Tibial artery (tissue), 4 donors: ENCODE measurements at regions not wholly inside any gene's neighbourhood (a gene's known extent, or its start where the extent isn't known, plus 50 kb on each side); places are given as distances from the start of the nearest gene placed in this dataset.
"Not testable (repeated sequence)": the region's sequence is repeated elsewhere in the genome, so short reads cannot be mapped to it uniquely, and the experiment has no call there.

Experiments used
- DNase-seq, 2 donors: peaks; one replicate each; pipeline ENCODE4 v3.0.0-alpha.2; 2019
- H3K27ac ChIP-seq, 2 donors: fragments of 200-600 bp; sonication (generic) in 1 of 2; 1 replicate in 1 of 2; 2 replicates in 1 of 2; pipeline ENCODE4 v1.5.1; 2018 to 2019; ENCODE audit warnings: mild to moderate bottlenecking in 1 of 2
- H3K27me3 ChIP-seq, 2 donors: fragments of 200-600 bp; sonication (generic) in 1 of 2; one replicate each; pipeline versions ENCODE4 v1.5.1 to v1.6.0; 2016 to 2019
- H3K36me3 ChIP-seq, 3 donors: fragments of 200-600 bp; sonication (generic) in 2 of 3; one replicate each; pipeline ENCODE4 v1.5.1; 2016 to 2019; ENCODE audit warnings: mild to moderate bottlenecking in 2 of 3
- H3K4me1 ChIP-seq, 4 donors: fragments of 200-600 bp; sonication (generic) in 2 of 4; 1 replicate in 3 of 4; 2 replicates in 1 of 4; pipeline ENCODE4 v1.5.1; 2016 to 2019
- H3K4me3 ChIP-seq, 2 donors: fragments of 200-600 bp; sonication (generic) in 1 of 2; 1 replicate in 1 of 2; 2 replicates in 1 of 2; pipeline ENCODE4 v1.5.1; 2018 to 2019; ENCODE audit warnings: mild to moderate bottlenecking in 2 of 2
- H3K9me3 ChIP-seq, 3 donors: fragments of 200-600 bp; sonication (generic) in 1 of 3; one replicate each; pipeline ENCODE4 v1.5.1; 2016 to 2019
- intact Hi-C: fragments of 100-400 bp; cut with DNase I; formaldehyde crosslinking; loops from one replicate; pipeline ENCODE4 v1.15.0; 2023; ENCODE audit warnings: low total_unique reads
- TF ChIP-seq, protein P1 (sequence below), 2 experiments: fragments of 200-600 bp in 1 of 2; fragments of 450-650 bp in 1 of 2; IDR thresholded peaks; one replicate each; pipeline ENCODE4 v1.5.1; 2017 to 2019; ENCODE audit warnings: antibody characterized with exemption in 2 of 2, mild to moderate bottlenecking in 1 of 2, moderate library complexity in 1 of 2

DNA sequence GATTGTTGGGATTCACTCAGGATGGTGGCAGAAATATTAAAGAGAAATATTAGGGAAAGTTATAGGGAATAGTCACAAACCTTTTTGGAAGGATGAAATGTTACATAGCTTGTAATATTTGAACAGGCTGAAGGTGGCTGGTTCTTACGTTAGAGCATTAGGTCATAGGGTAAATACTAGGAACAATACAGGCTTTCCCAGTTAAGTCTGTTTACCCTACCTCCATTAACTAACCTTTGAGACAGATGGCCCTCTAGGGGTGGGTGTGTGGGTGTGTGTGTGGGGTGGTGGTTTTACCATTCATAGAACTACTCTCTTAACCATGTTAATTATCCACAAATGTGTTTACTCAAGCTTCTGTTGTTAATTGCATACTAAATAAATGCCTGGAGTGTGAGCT lies 94.3 kb upstream of the STK32A start:
- Histone ChIP-seq H3K27me3 (no peaks in the 10 kb centered on the region), H3K36me3 (no peaks in the 10 kb centered on the region), H3K27ac (no peak overlapping the region), H3K4me3 (no peak overlapping the region), H3K9me3 (peaks cover 0 to 31% (median 26%) of the 10 kb centered on the region in 3 donors), H3K4me1 (no peaks in the 10 kb centered on the region)
- TF ChIP-seq, protein P1, sequence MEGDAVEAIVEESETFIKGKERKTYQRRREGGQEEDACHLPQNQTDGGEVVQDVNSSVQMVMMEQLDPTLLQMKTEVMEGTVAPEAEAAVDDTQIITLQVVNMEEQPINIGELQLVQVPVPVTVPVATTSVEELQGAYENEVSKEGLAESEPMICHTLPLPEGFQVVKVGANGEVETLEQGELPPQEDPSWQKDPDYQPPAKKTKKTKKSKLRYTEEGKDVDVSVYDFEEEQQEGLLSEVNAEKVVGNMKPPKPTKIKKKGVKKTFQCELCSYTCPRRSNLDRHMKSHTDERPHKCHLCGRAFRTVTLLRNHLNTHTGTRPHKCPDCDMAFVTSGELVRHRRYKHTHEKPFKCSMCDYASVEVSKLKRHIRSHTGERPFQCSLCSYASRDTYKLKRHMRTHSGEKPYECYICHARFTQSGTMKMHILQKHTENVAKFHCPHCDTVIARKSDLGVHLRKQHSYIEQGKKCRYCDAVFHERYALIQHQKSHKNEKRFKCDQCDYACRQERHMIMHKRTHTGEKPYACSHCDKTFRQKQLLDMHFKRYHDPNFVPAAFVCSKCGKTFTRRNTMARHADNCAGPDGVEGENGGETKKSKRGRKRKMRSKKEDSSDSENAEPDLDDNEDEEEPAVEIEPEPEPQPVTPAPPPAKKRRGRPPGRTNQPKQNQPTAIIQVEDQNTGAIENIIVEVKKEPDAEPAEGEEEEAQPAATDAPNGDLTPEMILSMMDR (IDR thresholded peaks at IDR 0.05), result no peak
- intact Hi-C loops, result loop anchor here (5.0 kb wide), 1 partner anchor 857 kb away; no protein-coding TSS in a partner anchor
- DNase-seq, result no peak

DNA sequence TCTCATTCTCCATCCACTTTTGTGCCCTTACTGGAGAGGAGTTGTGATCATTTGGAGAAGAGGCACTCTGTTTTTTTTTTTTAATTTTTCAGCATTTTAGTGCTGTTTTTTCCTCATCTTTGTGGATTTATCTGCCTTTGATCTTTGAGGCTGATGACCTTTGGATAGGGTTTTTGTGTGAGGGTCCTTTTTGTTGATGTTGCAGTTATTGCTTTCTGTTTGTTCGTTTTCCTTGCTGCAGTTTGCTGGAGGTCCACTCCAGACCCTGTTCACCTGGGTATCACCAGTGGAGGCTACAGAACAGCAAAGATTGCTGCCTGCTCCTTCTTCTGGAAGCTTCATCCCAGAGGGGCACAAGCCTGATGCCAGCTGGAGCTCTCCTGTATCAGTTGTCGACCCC lies 93.2 kb upstream of the STK32A start:
- peaks cover 0 to 26% (median 21%) of the 10 kb centered on the region in 3 donors for H3K9me3 ChIP-seq
- not testable (repeated sequence) for DNase-seq, H3K36me3 ChIP-seq, H3K27ac ChIP-seq, H3K27me3 ChIP-seq, H3K4me3 ChIP-seq, H3K4me1 ChIP-seq
- intact Hi-C loops, result loop anchor here (5.0 kb wide), 1 partner anchor 856 kb away; no protein-coding TSS in a partner anchor

DNA sequence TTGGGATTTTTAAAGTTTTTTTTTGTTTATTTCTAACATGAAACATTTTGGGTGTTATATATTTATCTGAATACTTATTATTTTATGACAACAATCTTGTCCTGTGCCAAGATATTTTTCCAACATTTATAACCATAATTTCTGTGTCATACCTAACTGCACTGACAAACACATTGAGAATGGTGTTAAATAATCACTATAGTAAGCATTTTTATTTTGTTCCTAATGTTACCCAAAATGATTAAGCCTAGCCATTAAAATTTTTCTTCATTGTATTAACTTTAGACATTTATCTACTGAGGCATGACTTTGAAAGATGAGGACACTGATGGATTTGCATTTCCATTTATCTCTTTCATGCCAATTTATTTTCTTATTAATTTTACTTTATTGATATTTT lies 91.6 kb upstream of the STK32A start:
- intact Hi-C loops, result loop anchor here (5.0 kb wide), 1 partner anchor 854 kb away; no protein-coding TSS in a partner anchor

DNA sequence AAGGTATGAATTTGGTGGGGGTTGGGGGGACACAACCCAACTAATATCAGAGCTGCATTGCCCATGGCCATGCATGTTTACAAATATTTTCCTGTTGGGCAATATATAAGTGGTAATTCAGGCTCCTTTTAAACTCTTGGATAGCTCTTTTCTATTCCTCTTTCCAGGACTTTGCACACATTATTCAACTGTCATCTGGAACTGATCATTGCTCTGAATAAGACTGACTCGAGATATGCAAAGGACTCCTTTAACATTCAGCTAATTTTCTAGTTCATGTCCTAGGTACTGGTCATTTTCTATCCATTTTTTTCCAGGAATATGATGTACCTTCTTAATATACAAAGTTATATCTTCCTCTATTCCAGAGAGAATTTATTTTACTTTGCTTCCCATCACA lies 89.5 kb upstream of the STK32A start:
- H3K4me1 ChIP-seq, result no peaks in the 10 kb centered on the region
- DNase-seq, result no peak
- TF ChIP-seq, protein P1 (IDR thresholded peaks at IDR 0.05), result no peak
- H3K36me3 ChIP-seq, result no peaks in the 10 kb centered on the region
- H3K27ac ChIP-seq, result no peak overlapping the region
- H3K9me3 ChIP-seq, result peaks cover 0 to under 1% (median 0%) of the 10 kb centered on the region in 3 donors
- H3K27me3 ChIP-seq, result no peaks in the 10 kb centered on the region
- intact Hi-C loops, result no loop called here
- H3K4me3 ChIP-seq, result no peak overlapping the region

More for the DNA sequence above, 91.6 kb upstream of the STK32A start:
- Histone ChIP-seq H3K9me3 (peaks cover 0 to 15% (median 14%) of the 10 kb centered on the region in 3 donors), H3K27ac (no peak overlapping the region), H3K4me1 (no peaks in the 10 kb centered on the region), H3K4me3 (no peak overlapping the region), H3K36me3 (no peaks in the 10 kb centered on the region), H3K27me3 (no peaks in the 10 kb centered on the region)
- no peak for DNase-seq
- TF ChIP-seq, protein P1 (IDR thresholded peaks at IDR 0.05), result no peak

DNA sequence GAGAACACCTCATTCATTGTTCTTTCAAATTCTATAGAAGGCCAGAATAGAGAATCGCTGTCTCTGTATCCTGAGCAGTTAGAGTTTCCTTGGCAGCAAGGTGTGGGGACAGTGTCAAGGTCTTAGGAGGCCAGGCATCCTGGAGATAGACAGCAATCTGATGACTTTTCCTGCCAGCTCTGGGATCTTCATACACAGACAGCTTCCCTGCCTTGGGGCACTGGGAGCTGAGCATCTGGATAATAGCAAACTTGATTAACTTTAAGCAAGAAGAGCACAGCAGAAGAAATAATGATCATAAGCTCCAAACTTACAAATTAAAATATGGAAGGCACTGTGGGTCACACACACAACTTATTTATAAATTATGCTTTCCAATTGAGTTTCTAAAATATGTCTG lies 86.1 kb upstream of the STK32A start:
- no peaks in the 10 kb centered on the region for H3K27me3 ChIP-seq
- H3K4me3 ChIP-seq, result no peak overlapping the region
- DNase-seq, result no peak
- TF ChIP-seq, protein P1 (IDR thresholded peaks at IDR 0.05), result no peak
- intact Hi-C loops, result no loop called here
- no peaks in the 10 kb centered on the region for H3K4me1 ChIP-seq
- no peaks in the 10 kb centered on the region for H3K9me3 ChIP-seq
- no peaks in the 10 kb centered on the region for H3K36me3 ChIP-seq
- no peak overlapping the region for H3K27ac ChIP-seq

DNA sequence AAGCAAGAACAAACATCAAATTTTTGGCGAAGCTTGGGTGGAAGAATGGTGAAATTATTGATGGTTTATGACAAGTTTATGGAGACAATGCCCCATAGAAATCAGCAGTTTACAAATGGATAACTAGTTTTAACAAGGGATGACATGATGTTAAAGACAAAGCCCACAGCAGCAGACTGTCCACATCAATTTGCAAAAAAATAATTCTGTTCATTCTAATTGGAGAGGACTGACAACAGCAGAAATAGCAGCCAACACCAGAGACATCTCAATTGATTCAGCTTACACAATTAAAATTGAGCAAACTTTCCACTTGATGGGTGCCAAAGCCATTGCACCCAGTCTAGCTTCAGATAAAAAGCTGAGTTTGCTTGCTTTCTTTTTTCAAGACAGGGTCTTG lies 82.7 kb upstream of the STK32A start:
- Histone ChIP-seq H3K36me3 (no peaks in the 10 kb centered on the region), H3K27me3 (no peaks in the 10 kb centered on the region), H3K9me3 (no peaks in the 10 kb centered on the region), H3K4me3 (no peak overlapping the region), H3K4me1 (no peaks in the 10 kb centered on the region), H3K27ac (no peak overlapping the region)
- intact Hi-C loops, result no loop called here
- no peak for DNase-seq
- TF ChIP-seq, protein P1 (IDR thresholded peaks at IDR 0.05), result no peak
